Tibial nerve (tissue), 4 donors: ENCODE measurements at regions not wholly inside any gene's neighbourhood (a gene's known extent, or its start where the extent isn't known, plus 50 kb on each side); places are given as distances from the start of the nearest gene placed in this dataset.

Experiments used
- DNase-seq, 2 donors: peaks; one replicate each; pipeline ENCODE4 v3.0.0-alpha.2; 2019; ENCODE audit warnings: low spot score in 2 of 2
- H3K27ac ChIP-seq, 4 donors: fragments of 200-600 bp; sonication (generic) in 3 of 4; one replicate each; pipeline ENCODE4 v1.5.1; 2017 to 2019; ENCODE audit warnings: mild to moderate bottlenecking in 1 of 4
- H3K27me3 ChIP-seq, 2 donors: fragments of 200-600 bp; sonication (generic) in 1 of 2; one replicate each; pipeline versions ENCODE4 v1.5.1 to v1.6.0; 2017 to 2019
- H3K36me3 ChIP-seq, 3 donors: fragments of 200-600 bp; sonication (generic); one replicate each; pipeline ENCODE4 v1.5.1; 2018 to 2019
- H3K4me1 ChIP-seq, 4 donors: fragments of 200-600 bp; sonication (generic) in 3 of 4; one replicate each; pipeline ENCODE4 v1.5.1; 2017 to 2019
- H3K4me3 ChIP-seq, 4 donors: fragments of 200-600 bp; sonication (generic) in 3 of 4; one replicate each; pipeline ENCODE4 v1.5.1; 2017 to 2019; ENCODE audit warnings: mild to moderate bottlenecking in 1 of 4, moderate library complexity in 1 of 4
- H3K9me3 ChIP-seq, 4 donors: fragments of 200-600 bp; sonication (generic) in 3 of 4; one replicate each; pipeline ENCODE4 v1.5.1; 2017 to 2019
- CTCF ChIP-seq, 5 experiments: fragments of 200-600 bp in 3 of 5; fragments of 450-650 bp in 2 of 5; sonication (generic) in 3 of 5; IDR thresholded peaks; one replicate each; pipeline ENCODE4 v1.5.1; 2016 to 2019; ENCODE audit warnings: antibody characterized with exemption in 5 of 5, mild to moderate bottlenecking in 3 of 5, moderate library complexity in 2 of 5
- EP300 ChIP-seq, 2 donors: sonication (generic); formaldehyde crosslinking; IDR thresholded peaks; one replicate each; pipeline ENCODE4 v1.6.1; 2017; ENCODE audit warnings: antibody characterized with exemption in 2 of 2, mild to moderate bottlenecking in 1 of 2
- POLR2A ChIP-seq, 2 donors: fragments of 450-650 bp; IDR thresholded peaks; one replicate each; pipeline ENCODE4 v1.6.1; 2017; ENCODE audit warnings: antibody characterized with exemption in 2 of 2, mild to moderate bottlenecking in 2 of 2, moderate library complexity in 2 of 2
- WGBS, 2 donors: methylation state at CpG; one replicate each; pipeline ENCODE4 v1.1.5; 2018; 5-methylcytosine and 5-hydroxymethylcytosine counted together

GRCh38 chr11:13110145-13110544, 101.0 kb downstream of the RASSF10 start:
- Histone ChIP-seq H3K4me3 (no peak overlapping the region), H3K27ac (no peak overlapping the region), H3K27me3 (no peaks in the 10 kb centered on the region), H3K4me1 (peaks cover 0 to 8% (median 0%) of the 10 kb centered on the region in 4 donors), H3K9me3 (peaks cover 0 to 6% (median 0%) of the 10 kb centered on the region in 4 donors), H3K36me3 (no peaks in the 10 kb centered on the region)
- no peak for DNase-seq
- WGBS, 2 donors: 96 to 100% methylated on average over 1 of the region's 1 CpG
- TF ChIP-seq EP300 (IDR thresholded peaks at IDR 0.05) (no peak), CTCF (IDR thresholded peaks at IDR 0.05) (no peak), POLR2A (IDR thresholded peaks at IDR 0.05) (no peak)

- H3K27ac ChIP-seq: no peak overlapping the region
- H3K4me1 ChIP-seq: peaks cover 0 to 8% (median 0%) of the 10 kb centered on the region in 4 donors
- TF ChIP-seq POLR2A (IDR thresholded peaks at IDR 0.05): no peak
- TF ChIP-seq CTCF (IDR thresholded peaks at IDR 0.05): no peak
- TF ChIP-seq EP300 (IDR thresholded peaks at IDR 0.05): no peak
- no peaks in the 10 kb centered on the region for H3K27me3 ChIP-seq
- H3K4me3 ChIP-seq: no peak overlapping the region
- peaks cover 0 to 6% (median 0%) of the 10 kb centered on the region in 4 donors for H3K9me3 ChIP-seq
- 56 to 72% methylated on average over 5 of the region's 5 CpGs for WGBS, 2 donors
- no peaks in the 10 kb centered on the region for H3K36me3 ChIP-seq
- no peak for DNase-seq
These were observed 102.1 kb downstream of the RASSF10 start for GRCh38 chr11:13110929-13111812.

- no peak overlapping the region for H3K27ac ChIP-seq
- peaks cover 0 to 6% (median 0%) of the 10 kb centered on the region in 4 donors for H3K9me3 ChIP-seq
- no peak for TF ChIP-seq CTCF (IDR thresholded peaks at IDR 0.05)
- no peak for TF ChIP-seq EP300 (IDR thresholded peaks at IDR 0.05)
- TF ChIP-seq POLR2A (IDR thresholded peaks at IDR 0.05): no peak
- H3K27me3 ChIP-seq: no peaks in the 10 kb centered on the region
- H3K4me3 ChIP-seq: no peak overlapping the region
- no peaks in the 10 kb centered on the region for H3K36me3 ChIP-seq
- H3K4me1 ChIP-seq: peaks cover 0 to 8% (median 0%) of the 10 kb centered on the region in 4 donors
- DNase-seq: no peak
- 84 to 89% methylated on average over 6 of the region's 6 CpGs for WGBS, 2 donors
These were observed 102.7 kb downstream of the RASSF10 start for GRCh38 chr11:13111813-13112130.

- DNase-seq: no peak
- H3K9me3 ChIP-seq: no peaks in the 10 kb centered on the region
- 79 to 80% methylated on average over 6 of the region's 6 CpGs for WGBS, 2 donors
- H3K4me1 ChIP-seq: peaks cover 0 to 8% (median 0%) of the 10 kb centered on the region in 4 donors
- no peaks in the 10 kb centered on the region for H3K36me3 ChIP-seq
- H3K4me3 ChIP-seq: no peak overlapping the region
- no peak overlapping the region for H3K27ac ChIP-seq
- H3K27me3 ChIP-seq: no peaks in the 10 kb centered on the region
- TF ChIP-seq EP300 (IDR thresholded peaks at IDR 0.05) (no peak), POLR2A (IDR thresholded peaks at IDR 0.05) (no peak), CTCF (IDR thresholded peaks at IDR 0.05) (no peak)
These were observed 105.7 kb downstream of the RASSF10 start for GRCh38 chr11:13114566-13115379.

- no peaks in the 10 kb centered on the region for H3K9me3 ChIP-seq
- H3K4me1 ChIP-seq: peaks cover 0 to 8% (median 0%) of the 10 kb centered on the region in 4 donors
- no peak overlapping the region for H3K4me3 ChIP-seq
- DNase-seq: no peak
- H3K36me3 ChIP-seq: no peaks in the 10 kb centered on the region
- 32 to 39% methylated on average over 1 of the region's 1 CpG for WGBS, 2 donors
- no peak for TF ChIP-seq POLR2A (IDR thresholded peaks at IDR 0.05)
- TF ChIP-seq EP300 (IDR thresholded peaks at IDR 0.05): no peak
- TF ChIP-seq CTCF (IDR thresholded peaks at IDR 0.05): no peak
- no peak overlapping the region for H3K27ac ChIP-seq
- H3K27me3 ChIP-seq: no peaks in the 10 kb centered on the region
These were observed 106.2 kb downstream of the RASSF10 start for GRCh38 chr11:13115380-13115675.
